WTC11 (cell line): ENCODE measurements at regions not wholly inside any gene's neighbourhood (a gene's known extent, or its start where the extent isn't known, plus 50 kb on each side); places are given as distances from the start of the nearest gene placed in this dataset.
A peak's percentile ranks its signal among the peaks of the same experiment; 100 is the strongest.

Experiments used
- ATAC-seq: fragments of 200-7000 bp; cut with Tn5 transposase; 2 replicates; pipeline ENCODE4 v1.10.0; 2021; ENCODE audit warnings: mild to moderate bottlenecking, moderate library complexity
- CTCF ChIA-PET: fragments of 300-600 bp; sonication (Branson Sonifier 250); formaldehyde crosslinking; loops from one replicate; lab custom pipeline; 2021; ENCODE audit warnings: antibody characterized with exemption; lab: Charles Lee
- POLR2A ChIA-PET: fragments of 350-600 bp; sonication (Branson Sonifier 250); formaldehyde crosslinking; loops from one replicate; lab custom pipeline; 2021; ENCODE audit warnings: antibody characterized with exemption; lab: Charles Lee
- DNase-seq: peaks from one replicate; pipeline ENCODE4 v3.0.0; 2021; ENCODE audit warnings: low spot score
- H3K27ac Mint-ChIP-seq: 2 replicates; pipeline ENCODE4 v1.8.0; 2021; ENCODE audit warnings: mixed read lengths
- H3K27me3 Mint-ChIP-seq: 2 replicates; pipeline ENCODE4 v1.8.0; 2021; ENCODE audit warnings: low read depth, mild to moderate bottlenecking, moderate library complexity, mixed read lengths
- H3K36me3 Mint-ChIP-seq: 2 replicates; pipeline ENCODE4 v1.8.0; 2021; ENCODE audit warnings: mixed read lengths
- H3K4me1 Mint-ChIP-seq: 2 replicates; pipeline ENCODE4 v1.8.0; 2022; ENCODE audit warnings: mixed read lengths
- H3K4me3 Mint-ChIP-seq: 2 replicates; pipeline ENCODE4 v1.8.0; 2021; ENCODE audit warnings: mild to moderate bottlenecking, moderate library complexity, mixed read lengths
- H3K9me3 Mint-ChIP-seq: 2 replicates; pipeline ENCODE4 v1.8.0; 2021; ENCODE audit warnings: mixed read lengths
- AFF4 ChIP-seq: sonication (generic); formaldehyde crosslinking; IDR thresholded peaks from 2 replicates; pipeline ENCODE4 v1.8.1; 2023; ENCODE audit warnings: mild to moderate bottlenecking, missing genetic modification reagents, borderline replicate concordance
- ATF2 ChIP-seq: sonication (generic); formaldehyde crosslinking; IDR thresholded peaks from 2 replicates; pipeline ENCODE4 v1.8.1; 2022; ENCODE audit warnings: low read depth, missing genetic modification reagents, borderline replicate concordance
- ATF6 ChIP-seq: sonication (generic); formaldehyde crosslinking; IDR thresholded peaks from 2 replicates; pipeline ENCODE4 v1.8.1; 2023; ENCODE audit warnings: mild to moderate bottlenecking, missing genetic modification reagents
- ELF4 ChIP-seq: sonication (generic); formaldehyde crosslinking; IDR thresholded peaks from 2 replicates; pipeline ENCODE4 v1.8.1; 2022; ENCODE audit warnings: low read depth, mild to moderate bottlenecking, moderate library complexity, missing genetic modification reagents
- FOXP1 ChIP-seq: sonication (generic); formaldehyde crosslinking; IDR thresholded peaks from 2 replicates; pipeline ENCODE4 v1.8.0; 2022; ENCODE audit warnings: missing genetic modification reagents, mild to moderate bottlenecking, moderate library complexity, borderline replicate concordance
- MAX ChIP-seq: sonication (generic); formaldehyde crosslinking; IDR thresholded peaks from 2 replicates; pipeline ENCODE4 v1.8.0; 2022; ENCODE audit warnings: mild to moderate bottlenecking, missing genetic modification reagents
- MLX ChIP-seq: sonication (generic); formaldehyde crosslinking; IDR thresholded peaks from 2 replicates; pipeline ENCODE4 v1.8.1; 2023; ENCODE audit warnings: mild to moderate bottlenecking, missing genetic modification reagents, moderate library complexity
- ZNF138 ChIP-seq: sonication (generic); formaldehyde crosslinking; conservative IDR thresholded peaks from 2 replicates; pipeline ENCODE4 v1.8.1; 2022; ENCODE audit warnings: mild to moderate bottlenecking, moderate library complexity, missing genetic modification reagents
- ZNF396 ChIP-seq: fragments of 250-450 bp; sonication (Bioruptor Pico); IDR thresholded peaks from 2 replicates; pipeline ENCODE4 v1.8.0; 2021; ENCODE audit warnings: mild to moderate bottlenecking, moderate library complexity, borderline replicate concordance
- ZNF532 ChIP-seq: fragments of 250-450 bp; sonication (Bioruptor Pico); IDR thresholded peaks from 2 replicates; pipeline ENCODE4 v1.9.0; 2021; ENCODE audit warnings: mild to moderate bottlenecking, borderline replicate concordance

GRCh38 chr12:89073659-89074058 lies 278.6 kb downstream of the DUSP6 start:
- Mint-ChIP-seq H3K27me3 (no peaks in the 10 kb centered on the region), H3K4me1 (peaks cover 29% of the 10 kb centered on the region), H3K36me3 (no peaks in the 10 kb centered on the region), H3K27ac (no peak overlapping the region), H3K4me3 (no peak overlapping the region), H3K9me3 (no peaks in the 10 kb centered on the region)
- TF ChIP-seq AFF4 (CRISPR knock-in tag) = no peak
- no peak for TF ChIP-seq ZNF396
- CTCF ChIA-PET = no interaction called here
- DNase-seq (no peak), ATAC-seq (no peak)
- POLR2A ChIA-PET = no interaction called here

- CTCF ChIA-PET = no interaction called here
- Mint-ChIP-seq H3K4me1 (peaks cover 29% of the 10 kb centered on the region), H3K9me3 (no peaks in the 10 kb centered on the region), H3K4me3 (no peak overlapping the region), H3K27ac (peak overlapping the region; percentile 2; the same call in 1 of the 2 replicates), H3K27me3 (no peaks in the 10 kb centered on the region), H3K36me3 (no peaks in the 10 kb centered on the region)
- POLR2A ChIA-PET = no interaction called here
- ATAC-seq (no peak), DNase-seq (no peak)
- TF ChIP-seq ELF4 (CRISPR knock-in tag) (no peak), MAX (no peak), ZNF532 (no peak), MLX (CRISPR knock-in tag) (no peak)
Observed at GRCh38 chr12:89073027-89073398, 279.3 kb downstream of the DUSP6 start.

- no peak overlapping the region for H3K4me3 Mint-ChIP-seq
- peaks cover 29% of the 10 kb centered on the region for H3K4me1 Mint-ChIP-seq
- ATAC-seq (peak; percentile 47), DNase-seq (no peak)
- H3K27me3 Mint-ChIP-seq = no peaks in the 10 kb centered on the region
- POLR2A ChIA-PET = no interaction called here
- CTCF ChIA-PET = no interaction called here
- no peaks in the 10 kb centered on the region for H3K36me3 Mint-ChIP-seq
- peak overlapping the region; percentile 43; the same call in 1 of the 2 replicates for H3K27ac Mint-ChIP-seq
- TF ChIP-seq ATF2 (CRISPR knock-in tag) (no peak), ZNF138 (CRISPR knock-in tag) (no peak), FOXP1 (no peak), ATF6 (CRISPR knock-in tag) (no peak)
- no peaks in the 10 kb centered on the region for H3K9me3 Mint-ChIP-seq
Observed at GRCh38 chr12:89072294-89073026, 279.8 kb downstream of the DUSP6 start.
